ENCODE measurements at regions not wholly inside any gene's neighbourhood (a gene's known extent, or its start where the extent isn't known, plus 50 kb on each side); places are given as distances from the start of the nearest gene placed in this dataset.

GRCh38 chr10:106169241-106169640 is 995.3 kb downstream of the SORCS1 start:
- intact Hi-C loops (cut with DNase I; ENCODE audit: low total_unique reads) = no loop called here
- no peak for DNase-seq (ENCODE audit: low spot score in 2 of 2)
- H3K4me3 ChIP-seq (ENCODE audit: low read depth, poor library complexity, severe bottlenecking) = no peak overlapping the region
- TF ChIP-seq CTCF (IDR thresholded peaks at IDR 0.05) = no peak
- TF ChIP-seq POLR2A (IDR thresholded peaks at IDR 0.05) = no peak
- 49 to 62% methylated on average over 7 of the region's 7 CpGs for WGBS, 2 donors

GRCh38 chr10:106167946-106168345 is 996.6 kb downstream of the SORCS1 start:
- DNase-seq (ENCODE audit: low spot score in 2 of 2) = no peak
- 65 to 73% methylated on average over 2 of the region's 2 CpGs for WGBS, 2 donors
- no peak for TF ChIP-seq POLR2A (IDR thresholded peaks at IDR 0.05)
- intact Hi-C loops (cut with DNase I; ENCODE audit: low total_unique reads) = no loop called here
- no peak overlapping the region for H3K4me3 ChIP-seq (ENCODE audit: low read depth, poor library complexity, severe bottlenecking)

GRCh38 chr10:106158241-106158640 is 1006.3 kb downstream of the SORCS1 start:
- no peak for DNase-seq (ENCODE audit: low spot score in 2 of 2)
- 64 to 65% methylated on average over 4 of the region's 4 CpGs for WGBS, 2 donors
- H3K4me3 ChIP-seq (ENCODE audit: low read depth, poor library complexity, severe bottlenecking) = no peak overlapping the region
- intact Hi-C loops (cut with DNase I; ENCODE audit: low total_unique reads) = no loop called here
- no peak for TF ChIP-seq CTCF (IDR thresholded peaks at IDR 0.05)

GRCh38 chr10:106147021-106147420 is 1017.5 kb downstream of the SORCS1 start:
- no peak for DNase-seq (ENCODE audit: low spot score in 2 of 2)
- intact Hi-C loops (cut with DNase I; ENCODE audit: low total_unique reads) = no loop called here
- TF ChIP-seq POLR2A (IDR thresholded peaks at IDR 0.05) = no peak
- no peak for TF ChIP-seq CTCF (IDR thresholded peaks at IDR 0.05)
- no peak overlapping the region for H3K4me3 ChIP-seq (ENCODE audit: low read depth, poor library complexity, severe bottlenecking)
- WGBS, 2 donors = 33 to 45% methylated on average over 2 of the region's 2 CpGs

GRCh38 chr10:106139915-106140314 is 1024.6 kb downstream of the SORCS1 start:
- TF ChIP-seq CTCF (IDR thresholded peaks at IDR 0.05) (no peak), POLR2A (IDR thresholded peaks at IDR 0.05) (no peak)
- DNase-seq (ENCODE audit: low spot score in 2 of 2) = no peak
- H3K4me3 ChIP-seq (ENCODE audit: low read depth, poor library complexity, severe bottlenecking) = no peak overlapping the region
- intact Hi-C loops (cut with DNase I; ENCODE audit: low total_unique reads) = no loop called here

- DNase-seq (ENCODE audit: low spot score in 2 of 2) = no peak
- intact Hi-C loops (cut with DNase I; ENCODE audit: low total_unique reads) = no loop called here
- TF ChIP-seq POLR2A (IDR thresholded peaks at IDR 0.05) = no peak
- TF ChIP-seq CTCF (IDR thresholded peaks at IDR 0.05) = no peak
- H3K4me3 ChIP-seq (ENCODE audit: low read depth, poor library complexity, severe bottlenecking) = no peak overlapping the region
Measured at GRCh38 chr10:106136175-106136574, 1028.3 kb downstream of the SORCS1 start.

Data from lower leg skin (tissue), 4 donors.